ENCODE measurements at regions not wholly inside any gene's neighbourhood (a gene's known extent, or its start where the extent isn't known, plus 50 kb on each side); places are given as distances from the start of the nearest gene placed in this dataset.

DNA sequence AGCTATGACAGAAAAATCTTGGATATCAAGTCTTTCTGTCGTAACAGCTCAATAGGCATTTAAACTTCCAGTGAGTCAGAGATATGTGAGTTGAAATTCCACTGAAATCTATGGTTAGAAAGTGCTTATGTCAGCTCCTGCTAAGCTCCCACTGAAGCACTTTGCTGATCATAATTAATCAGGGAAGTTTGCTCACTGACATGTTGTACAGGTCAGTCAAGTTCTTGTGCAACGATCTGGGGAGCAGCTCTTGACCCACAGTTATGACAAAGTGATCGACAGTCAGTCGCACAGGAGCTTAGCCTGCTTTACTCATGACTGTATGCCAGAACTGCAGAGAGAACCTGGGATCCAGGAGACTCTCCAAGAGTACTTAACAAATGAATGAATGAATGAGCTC lies 453.5 kb downstream of the SOX2 start:
- DNase-seq (ENCODE audit: low spot score) = no peak
- in situ Hi-C loops (cut with HindIII; ENCODE audit: low sequenced_read_pairs) = no loop called here

DNA sequence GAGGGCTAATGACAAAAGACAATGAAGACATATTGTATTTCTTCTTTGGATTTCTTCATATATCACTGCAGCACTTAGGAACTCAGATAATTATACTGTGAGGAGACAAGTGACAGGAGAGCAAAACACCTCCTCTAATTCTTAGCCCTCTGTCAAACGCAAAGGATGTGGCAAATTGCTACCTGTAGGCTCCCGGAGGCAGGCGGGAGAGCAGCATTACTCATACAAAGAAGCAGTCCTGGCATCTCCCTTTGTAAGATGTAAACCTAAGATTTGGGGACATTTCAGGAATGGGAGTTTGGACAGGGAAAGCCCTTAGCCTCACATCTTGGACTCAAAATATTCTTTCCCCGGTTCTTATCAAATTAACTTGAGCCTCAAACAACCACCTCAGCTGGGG lies 460.8 kb downstream of the SOX2 start:
- in situ Hi-C loops (cut with HindIII; ENCODE audit: low sequenced_read_pairs) = no loop called here
- no peak for DNase-seq (ENCODE audit: low spot score)

DNA sequence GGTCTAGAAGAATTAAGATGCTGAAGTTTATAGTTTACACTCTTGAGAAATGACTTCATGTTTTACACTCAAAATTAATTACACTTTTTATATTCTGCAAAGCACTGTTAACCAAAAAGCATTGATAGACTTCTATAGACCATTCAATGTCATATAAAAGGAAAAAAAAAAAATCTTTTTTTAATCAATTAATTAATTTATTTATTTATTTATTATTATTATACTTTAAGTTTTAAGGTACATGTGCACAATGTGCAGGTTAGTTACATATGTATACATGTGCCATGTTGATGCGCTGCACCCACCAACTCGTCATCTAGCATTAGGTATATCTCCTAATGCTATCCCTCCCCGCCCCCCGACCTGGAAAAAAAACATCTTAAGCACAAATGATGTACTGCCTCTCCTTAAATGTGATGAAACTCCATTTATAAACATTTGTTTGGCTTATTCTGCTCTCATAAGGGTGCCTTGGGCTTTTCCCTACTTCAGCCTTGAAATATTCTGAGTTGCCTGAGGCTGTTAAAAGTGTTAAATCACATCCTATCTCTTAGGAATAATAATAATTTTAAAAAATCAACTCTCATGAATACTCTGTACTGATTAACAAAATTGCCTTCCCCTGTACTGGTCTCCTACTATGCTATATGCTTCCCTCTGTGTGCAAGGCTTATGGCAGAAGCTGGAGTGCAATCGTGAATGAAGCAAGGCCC lies 466.9 kb downstream of the SOX2 start:
- no peak for DNase-seq (ENCODE audit: low spot score)
- in situ Hi-C loops (cut with HindIII; ENCODE audit: low sequenced_read_pairs) = no loop called here

DNA sequence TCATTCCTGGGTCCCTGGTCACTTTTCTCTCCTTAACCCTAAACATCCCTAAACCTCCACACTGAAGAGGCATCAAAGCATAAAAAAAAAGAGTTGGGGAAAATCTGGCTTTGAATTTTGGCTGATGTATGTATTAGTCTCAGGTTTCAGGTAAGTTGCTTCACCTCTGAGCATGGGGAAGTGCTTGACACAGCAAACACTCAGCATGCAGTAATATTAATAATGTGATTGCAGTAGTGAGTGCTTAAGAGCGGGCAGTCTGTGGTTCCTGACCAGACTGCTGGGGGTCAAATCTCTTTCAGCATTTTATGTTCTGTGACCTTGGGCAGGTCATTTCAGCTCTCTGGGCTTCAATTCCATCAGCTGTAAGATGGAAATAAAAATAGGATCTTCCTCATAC lies 467.9 kb downstream of the SOX2 start:
- DNase-seq (ENCODE audit: low spot score) = no peak
- in situ Hi-C loops (cut with HindIII; ENCODE audit: low sequenced_read_pairs) = no loop called here

DNA sequence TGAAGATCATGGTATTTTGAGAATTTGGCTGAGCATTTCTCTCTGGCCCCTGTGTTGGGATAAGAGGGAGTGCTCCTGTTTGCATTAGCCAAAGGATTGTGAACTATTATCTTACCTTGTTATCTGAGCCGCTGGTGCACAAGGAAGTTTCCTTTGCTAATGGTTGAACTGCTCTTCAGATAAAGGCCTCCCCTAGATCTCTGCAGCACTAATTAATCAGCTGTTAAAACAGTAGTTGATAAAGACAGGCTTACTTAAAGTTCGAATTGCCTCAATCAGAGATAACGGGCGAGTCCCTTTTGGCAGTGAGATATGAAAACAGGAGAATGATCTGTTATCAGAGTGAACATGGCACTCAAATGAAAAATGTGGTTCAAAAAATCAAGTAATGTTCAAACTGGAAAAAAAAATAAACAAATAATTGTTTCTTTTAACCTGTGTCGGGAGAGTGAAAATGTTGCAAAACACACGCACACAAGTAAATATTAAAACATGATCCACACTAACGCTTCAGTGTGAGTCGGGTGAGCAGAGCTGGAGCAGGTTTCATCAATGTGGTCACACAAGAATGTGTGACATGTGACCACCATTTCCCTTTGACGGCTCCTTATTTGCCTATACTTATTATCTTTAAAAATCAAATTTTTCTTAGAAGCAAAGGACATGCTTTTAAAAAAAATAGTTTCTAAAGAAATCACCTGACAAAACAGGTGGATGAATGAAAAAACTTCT lies 469.1 kb downstream of the SOX2 start:
- in situ Hi-C loops (cut with HindIII; ENCODE audit: low sequenced_read_pairs) = no loop called here
- DNase-seq (ENCODE audit: low spot score) = no peak

DNA sequence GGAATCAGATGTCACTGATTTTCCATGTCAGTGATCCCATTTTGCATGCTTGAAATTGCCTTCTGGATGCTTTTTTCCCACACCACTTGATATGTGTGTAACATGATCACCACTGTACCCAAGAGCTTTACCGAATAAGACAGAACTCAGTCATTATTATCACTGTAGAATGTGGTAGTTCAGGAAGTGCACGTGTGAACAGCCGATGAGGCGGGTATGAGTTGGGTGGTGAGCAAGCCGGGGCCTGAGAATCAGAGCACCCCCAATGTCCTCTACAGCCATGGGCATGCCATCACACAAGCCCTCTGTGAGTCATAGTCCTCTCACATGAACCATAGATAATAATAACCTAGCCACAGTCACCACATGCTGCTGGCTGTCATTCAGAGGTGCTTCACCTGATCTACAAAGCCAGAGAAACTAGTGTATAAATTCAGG lies 470.8 kb downstream of the SOX2 start:
- in situ Hi-C loops (cut with HindIII; ENCODE audit: low sequenced_read_pairs) = no loop called here
- no peak for DNase-seq (ENCODE audit: low spot score)

DNA sequence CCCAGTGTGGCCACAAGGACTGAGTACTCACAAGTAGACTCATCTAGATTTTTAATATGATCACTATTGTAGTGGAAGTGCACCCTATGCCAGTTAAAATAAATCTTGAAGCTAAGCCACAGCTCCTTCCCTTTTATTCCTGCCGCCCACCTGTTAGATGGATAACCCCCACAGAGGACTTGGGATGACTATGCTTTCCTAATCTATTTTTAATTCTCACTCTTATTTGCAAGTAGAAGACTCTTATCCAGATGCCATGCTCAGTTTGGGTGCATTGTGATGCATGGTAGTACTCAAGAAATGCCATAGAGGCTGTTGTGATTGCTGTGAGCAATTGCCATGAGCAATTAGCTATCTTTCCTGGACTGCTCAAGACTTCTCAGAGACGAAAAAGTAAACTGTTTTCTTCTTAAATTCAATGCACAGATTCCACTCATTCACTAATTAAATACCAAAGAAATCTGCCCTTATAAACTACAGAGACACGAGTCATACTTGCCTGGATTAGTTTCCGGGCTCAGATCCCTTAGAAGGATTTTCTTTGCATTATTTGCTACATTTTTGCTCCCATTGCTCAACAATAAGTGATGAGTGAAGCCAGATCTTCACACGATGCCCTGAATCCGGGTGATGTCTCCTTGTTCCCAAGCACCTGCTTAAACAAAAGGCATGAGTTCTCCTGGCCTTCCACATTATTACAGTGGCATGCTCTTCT lies 472.1 kb downstream of the SOX2 start:
- in situ Hi-C loops (cut with HindIII; ENCODE audit: low sequenced_read_pairs) = no loop called here
- DNase-seq (ENCODE audit: low spot score) = no peak

DNA sequence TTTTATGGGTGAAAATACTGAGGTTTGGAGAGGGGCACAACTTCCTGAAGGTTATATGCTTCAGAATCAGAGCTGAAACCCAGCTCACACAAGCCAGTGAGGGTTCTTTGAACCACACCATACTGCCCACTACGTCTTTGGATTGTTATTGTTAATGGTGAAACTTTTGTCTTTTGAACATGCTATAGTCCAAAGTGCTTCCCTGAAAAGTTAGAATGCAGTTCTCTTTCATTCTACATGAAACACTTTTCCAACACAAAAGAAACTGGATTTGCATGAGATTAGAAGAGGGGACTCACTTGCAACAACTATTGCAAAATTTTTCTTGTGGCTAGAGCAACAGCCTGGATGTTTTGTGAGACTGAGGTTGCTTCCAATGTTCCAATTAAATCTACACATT lies 473.6 kb downstream of the SOX2 start:
- in situ Hi-C loops (cut with HindIII; ENCODE audit: low sequenced_read_pairs) = no loop called here
- no peak for DNase-seq (ENCODE audit: low spot score)

DNA sequence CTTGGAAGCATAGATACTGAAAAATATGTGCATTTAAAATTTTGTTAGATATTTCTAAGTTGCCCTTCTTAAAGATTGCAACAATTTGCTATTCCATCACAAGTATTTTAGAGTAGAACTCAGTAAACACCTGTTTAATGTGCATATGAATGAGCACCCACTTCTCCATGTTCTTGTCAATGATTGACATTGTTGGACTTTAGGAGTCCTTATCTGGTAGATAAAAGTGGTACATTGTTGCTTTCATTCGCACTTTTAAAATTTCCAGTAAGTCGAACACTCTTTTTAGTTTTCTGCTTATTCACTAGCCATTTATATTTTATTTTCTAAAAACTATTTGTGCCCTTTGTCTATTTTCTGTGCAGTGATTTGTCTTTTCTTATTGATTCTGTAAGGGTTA lies 478.3 kb downstream of the SOX2 start:
- in situ Hi-C loops (cut with HindIII; ENCODE audit: low sequenced_read_pairs) = no loop called here
- no peak for DNase-seq (ENCODE audit: low spot score)

DNA sequence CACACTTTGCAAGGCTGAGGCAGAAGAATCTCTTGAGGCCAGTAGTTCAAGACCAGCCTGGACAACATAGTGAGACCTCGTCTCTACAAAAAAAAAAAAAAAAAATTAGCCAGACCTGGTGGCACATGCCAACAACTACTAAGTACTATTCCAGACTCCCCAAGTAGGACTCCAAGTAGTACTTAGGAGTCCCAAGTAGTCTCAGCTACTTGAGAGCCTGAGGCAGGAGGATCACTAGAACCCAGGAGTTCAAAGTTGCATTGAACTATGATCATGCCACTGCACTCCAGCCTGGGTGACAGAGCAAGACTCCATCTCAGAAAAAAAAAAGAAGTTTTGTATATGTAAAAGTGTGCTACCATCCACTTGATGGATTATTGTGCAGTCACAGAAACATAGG lies 486.6 kb downstream of the SOX2 start:
- no peak for DNase-seq (ENCODE audit: low spot score)
- in situ Hi-C loops (cut with HindIII; ENCODE audit: low sequenced_read_pairs) = no loop called here

DNA sequence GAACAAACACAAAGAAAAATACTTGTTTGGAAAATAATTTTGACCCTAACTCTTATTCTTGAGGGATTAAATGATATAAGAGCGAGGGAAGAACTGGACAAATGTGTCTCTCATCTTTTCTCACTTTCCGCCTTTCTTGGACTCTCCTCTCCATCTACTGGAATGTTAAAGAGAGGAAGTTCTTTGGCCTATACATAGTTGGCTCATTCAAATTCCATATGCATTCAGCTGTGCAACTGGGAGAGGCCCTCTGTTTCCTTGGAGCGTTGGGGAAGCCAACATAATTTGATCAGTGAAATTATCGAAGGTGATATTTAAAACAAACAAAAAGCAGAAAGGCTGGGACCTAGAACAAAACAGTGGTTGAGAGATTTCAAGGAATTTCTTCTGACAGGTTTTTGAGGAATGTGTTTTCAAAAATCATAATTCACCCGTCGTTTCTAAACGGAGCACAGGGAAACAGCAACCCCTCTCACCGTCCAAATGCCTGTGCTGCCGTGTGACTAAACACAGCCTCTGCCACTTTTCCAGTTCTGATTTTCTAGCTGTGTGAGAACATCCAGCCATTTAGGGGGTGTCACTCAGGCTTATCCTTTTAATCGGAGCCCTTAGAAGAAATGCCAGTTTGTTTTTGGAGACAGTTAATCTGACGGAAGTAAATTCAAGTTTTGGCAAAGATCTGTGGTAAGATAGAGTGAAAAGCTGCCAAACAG lies 489.9 kb downstream of the SOX2 start:
- in situ Hi-C loops (cut with HindIII; ENCODE audit: low sequenced_read_pairs) = no loop called here
- no peak for DNase-seq (ENCODE audit: low spot score)

DNA sequence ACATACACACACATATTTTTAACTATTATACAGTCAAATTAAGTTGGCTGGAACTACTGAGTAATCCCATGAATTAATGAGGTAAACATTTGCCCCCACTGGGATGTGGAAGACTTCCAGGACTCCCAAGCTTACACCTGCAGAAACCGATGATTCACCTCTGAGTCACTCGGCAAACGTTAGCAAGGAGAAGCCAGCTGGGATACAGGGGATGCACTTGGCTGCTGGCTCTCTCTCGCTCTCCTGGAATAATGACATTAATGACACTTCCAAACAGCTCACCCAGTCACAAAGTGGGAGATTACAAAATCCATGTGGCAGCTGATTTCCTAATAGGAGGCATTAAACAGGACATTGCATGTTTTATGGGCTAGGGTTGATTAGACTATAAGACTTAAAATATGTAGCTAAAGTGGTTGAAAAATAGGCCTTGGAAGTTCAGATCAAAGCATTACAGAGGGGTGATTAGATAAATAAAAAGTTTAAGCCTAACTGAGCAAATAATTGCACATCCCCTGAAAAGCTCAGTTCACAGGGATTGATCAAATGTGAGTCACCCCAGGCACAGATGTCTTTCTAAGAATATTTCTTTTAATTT lies 500.9 kb downstream of the SOX2 start:
- peak; percentile 6 for DNase-seq (ENCODE audit: low spot score)
- in situ Hi-C loops (cut with HindIII; ENCODE audit: low sequenced_read_pairs) = no loop called here

DNA sequence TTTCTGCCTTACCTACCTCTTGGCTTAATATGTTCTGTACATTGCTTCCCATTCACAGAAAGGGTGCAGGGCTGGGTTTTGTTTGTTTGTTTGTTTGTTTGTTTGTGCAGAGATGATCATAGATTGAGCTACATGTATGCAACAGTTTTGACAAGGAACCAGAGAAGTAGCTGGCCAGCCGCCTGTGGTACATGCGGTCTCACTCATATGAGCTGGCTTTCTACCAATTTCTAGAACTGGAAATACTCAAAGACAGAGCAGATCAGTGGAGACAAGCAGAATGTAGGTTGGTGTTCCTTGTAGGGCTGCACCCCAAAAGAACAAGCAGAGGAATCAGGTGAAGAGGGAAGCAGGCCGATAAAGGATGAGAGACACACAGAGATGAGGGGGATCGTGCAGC lies 502.7 kb downstream of the SOX2 start:
- no peak for DNase-seq (ENCODE audit: low spot score)
- in situ Hi-C loops (cut with HindIII; ENCODE audit: low sequenced_read_pairs) = no loop called here

DNA sequence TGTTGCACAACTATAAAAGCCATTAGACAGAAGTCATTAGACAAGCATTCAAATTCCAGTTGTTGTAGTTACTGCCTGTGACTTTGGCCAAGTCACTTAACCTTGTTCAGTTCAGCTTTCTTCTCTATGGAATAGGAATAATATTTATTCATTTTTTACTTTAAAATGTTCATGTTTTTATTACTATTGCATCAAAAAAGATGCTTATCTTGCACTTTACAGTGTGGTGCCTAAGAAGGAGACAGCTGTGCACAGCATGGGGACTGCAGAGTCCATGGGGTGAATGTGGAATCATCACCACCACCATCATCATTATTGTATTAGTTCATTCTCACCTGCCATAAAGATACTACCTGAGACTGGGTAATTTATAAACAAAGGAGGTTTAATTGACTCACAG lies 504.2 kb downstream of the SOX2 start:
- in situ Hi-C loops (cut with HindIII; ENCODE audit: low sequenced_read_pairs) = no loop called here
- DNase-seq (ENCODE audit: low spot score) = no peak

DNA sequence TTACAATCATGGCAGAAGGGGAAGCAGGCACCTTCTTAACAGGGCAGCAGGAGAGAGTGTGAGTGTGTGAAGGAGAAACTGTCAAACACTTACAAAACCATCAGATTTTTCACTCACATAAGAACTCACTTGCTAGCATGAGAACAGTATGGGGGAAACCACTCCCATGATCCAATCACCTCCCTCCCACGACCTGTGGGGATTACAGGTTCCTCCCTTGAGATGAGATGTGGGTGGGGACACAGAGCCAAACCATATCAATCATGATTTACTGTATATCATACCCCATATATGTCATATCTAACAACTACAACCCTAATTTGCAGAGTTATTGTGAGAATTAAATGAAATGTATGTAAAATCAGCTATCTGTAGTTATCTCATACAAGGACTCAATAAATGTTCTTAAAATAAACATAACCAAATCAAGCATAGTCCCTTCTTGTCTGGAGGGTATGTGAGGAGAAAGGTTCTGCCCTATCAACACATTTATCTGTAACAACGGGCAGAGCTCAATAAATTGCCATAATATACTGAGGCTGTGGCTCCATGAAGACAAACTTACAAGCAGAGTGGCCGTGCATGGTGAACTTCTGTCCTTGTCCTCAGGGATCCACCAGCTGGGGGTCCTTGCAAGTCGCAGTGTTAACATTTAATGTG lies 504.7 kb downstream of the SOX2 start:
- DNase-seq (ENCODE audit: low spot score) = no peak
- in situ Hi-C loops (cut with HindIII; ENCODE audit: low sequenced_read_pairs) = no loop called here

DNA sequence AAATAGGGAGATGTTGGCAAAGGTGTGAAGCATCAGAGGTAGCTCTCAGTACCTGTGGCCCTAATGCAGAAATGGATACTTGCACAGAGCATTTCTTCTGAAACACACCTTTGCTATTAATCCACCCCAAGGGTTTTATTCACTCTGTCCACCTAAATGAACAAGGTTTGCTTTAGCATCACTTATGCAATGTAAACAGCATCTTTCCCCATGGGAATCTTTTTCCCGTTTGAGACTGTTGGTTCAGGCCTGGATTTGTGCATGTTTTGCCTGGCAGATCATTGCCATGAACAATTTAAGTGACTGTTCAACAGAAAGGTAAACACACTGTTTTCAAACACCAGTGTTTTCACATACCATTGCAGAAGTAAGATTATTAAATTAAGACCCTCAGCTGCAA lies 508.3 kb downstream of the SOX2 start:
- DNase-seq (ENCODE audit: low spot score) = no peak
- in situ Hi-C loops (cut with HindIII; ENCODE audit: low sequenced_read_pairs) = no loop called here

DNA sequence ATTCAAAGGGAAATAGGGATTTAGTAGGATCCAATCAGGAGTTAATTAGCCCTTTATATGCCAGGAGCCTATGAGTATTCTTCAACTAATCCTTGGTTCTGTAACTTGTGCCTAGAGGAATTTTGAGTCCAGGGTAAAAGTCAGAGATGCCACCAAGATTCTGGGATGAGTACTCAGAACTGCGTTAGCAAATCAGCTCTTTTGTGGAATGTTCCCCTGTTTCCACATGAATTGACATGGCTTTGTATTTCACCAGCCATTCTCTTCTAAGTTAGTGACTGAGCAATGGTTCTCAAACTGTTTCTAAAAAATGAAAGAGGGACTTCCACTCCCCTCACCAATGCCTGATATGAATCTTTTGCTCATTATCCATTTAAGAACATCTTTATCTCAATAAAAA lies 508.7 kb downstream of the SOX2 start:
- in situ Hi-C loops (cut with HindIII; ENCODE audit: low sequenced_read_pairs) = no loop called here
- DNase-seq (ENCODE audit: low spot score) = no peak

DNA sequence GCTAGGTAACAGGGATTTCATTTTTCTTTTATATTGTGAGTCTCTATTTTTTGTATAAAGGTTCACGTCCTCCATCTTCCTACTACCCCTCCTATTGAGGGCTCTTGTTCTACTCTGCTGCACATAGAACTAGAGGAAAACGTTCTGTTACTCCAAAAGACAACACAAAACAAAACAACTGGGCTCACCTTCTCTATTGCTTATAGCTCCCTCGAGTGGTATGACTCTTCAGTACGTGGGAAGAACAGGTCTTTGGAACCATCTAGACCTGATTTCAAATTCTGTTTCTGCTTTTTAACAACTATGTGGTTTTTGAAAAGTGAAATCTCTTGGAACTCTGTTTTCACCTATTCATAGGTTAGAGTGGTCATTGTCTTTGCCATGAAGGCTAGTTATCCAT lies 515.3 kb downstream of the SOX2 start:
- DNase-seq (ENCODE audit: low spot score) = no peak
- in situ Hi-C loops (cut with HindIII; ENCODE audit: low sequenced_read_pairs) = no loop called here

DNA sequence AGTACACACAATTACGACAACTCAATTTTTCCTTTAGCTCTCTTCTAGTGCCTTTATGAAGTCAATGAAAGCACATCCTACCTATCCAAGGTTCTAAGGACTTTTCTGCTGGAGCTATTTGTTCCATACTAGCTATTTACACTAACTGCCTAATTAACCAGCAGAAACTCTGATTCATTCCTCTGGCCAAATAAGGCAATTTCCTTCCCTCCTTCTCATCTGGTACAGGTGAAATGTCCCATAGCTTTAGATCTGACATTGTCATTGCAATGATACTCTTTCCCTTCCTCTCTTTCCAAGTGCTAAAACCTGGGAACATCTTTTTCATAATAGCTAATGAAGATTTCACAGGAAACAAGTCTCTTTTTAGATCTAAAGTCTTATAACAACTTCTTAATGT lies 521.7 kb downstream of the SOX2 start:
- no peak for DNase-seq (ENCODE audit: low spot score)
- in situ Hi-C loops (cut with HindIII; ENCODE audit: low sequenced_read_pairs) = no loop called here
